Skin epidermis (tissue), 12 donors: ENCODE measurements at regions not wholly inside any gene's neighbourhood (a gene's known extent, or its start where the extent isn't known, plus 50 kb on each side); places are given as distances from the start of the nearest gene placed in this dataset.
A peak's percentile ranks its signal among the peaks of the same experiment; 100 is the strongest.

Experiments
- H3K27ac ChIP-seq, 21 experiments: fragments of 200-600 bp; sonication (generic) in 11 of 21; one replicate each; pipeline ENCODE4 v1.5.0; 2020; ENCODE audit warnings: mild to moderate bottlenecking in 3 of 21, inconsistent platforms in 2 of 21, moderate library complexity in 2 of 21
- H3K4me3 ChIP-seq, 7 experiments: fragments of 200-600 bp; sonication (generic) in 2 of 7; one replicate each; pipeline ENCODE4 v1.5.0; 2020; ENCODE audit warnings: inconsistent platforms in 2 of 7, mild to moderate bottlenecking in 2 of 7, moderate library complexity in 1 of 7

DNA sequence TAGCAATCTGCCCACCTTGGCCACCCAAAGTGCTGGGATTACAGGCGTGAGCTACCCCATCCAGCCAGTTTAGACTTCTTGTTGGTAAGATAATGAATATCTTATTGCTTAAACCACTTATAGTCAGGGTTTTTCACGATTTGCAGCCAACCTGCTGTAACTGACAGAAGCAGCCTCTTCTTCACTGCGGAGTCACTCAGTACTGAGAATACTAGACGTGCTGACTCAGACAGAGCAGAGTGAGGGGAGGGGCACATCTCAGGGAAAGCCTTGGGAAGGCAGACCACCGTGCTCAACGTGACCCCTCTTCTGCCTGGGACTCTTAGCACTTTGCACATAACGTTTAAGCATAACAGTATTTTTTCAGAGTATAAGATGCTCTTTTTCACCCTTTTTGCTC is 74.3 kb upstream of the ARHGEF7 start:
- Histone ChIP-seq H3K4me3 (no peak overlapping the region), H3K27ac (no peak overlapping the region)

GRCh38 chr13:111039735-111040134 is 75.4 kb upstream of the ARHGEF7 start:
- Histone ChIP-seq H3K4me3 (no peak overlapping the region), H3K27ac (no peak overlapping the region)

GRCh38 chr13:111038887-111039286 is 76.2 kb upstream of the ARHGEF7 start:
- no peak overlapping the region for H3K4me3 ChIP-seq
- no peak overlapping the region for H3K27ac ChIP-seq

- Histone ChIP-seq H3K4me3 (no peak overlapping the region), H3K27ac (no peak overlapping the region)
These were observed 77.2 kb upstream of the ARHGEF7 start for GRCh38 chr13:111037927-111038326.

DNA sequence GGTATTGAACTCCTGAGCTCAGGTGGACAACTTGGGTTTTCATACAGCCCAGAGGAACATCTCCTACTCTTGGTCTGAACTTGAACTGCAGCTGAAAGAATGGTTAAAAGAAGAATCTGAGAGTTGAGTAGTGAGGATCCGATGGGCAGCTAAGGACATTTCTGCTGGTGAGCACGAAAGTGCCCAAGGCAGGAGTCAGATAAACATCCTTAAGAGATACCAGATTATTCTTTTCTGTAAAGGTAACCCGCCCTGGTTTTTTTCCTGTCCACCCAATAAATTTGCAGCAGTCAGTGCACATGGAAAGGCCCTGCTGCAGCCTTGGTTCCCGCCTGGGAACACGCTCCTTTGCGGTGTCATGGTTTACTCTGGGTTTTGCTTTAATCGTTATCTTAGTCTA is 78.4 kb upstream of the ARHGEF7 start:
- no peak overlapping the region for H3K27ac ChIP-seq
- no peak overlapping the region for H3K4me3 ChIP-seq

DNA sequence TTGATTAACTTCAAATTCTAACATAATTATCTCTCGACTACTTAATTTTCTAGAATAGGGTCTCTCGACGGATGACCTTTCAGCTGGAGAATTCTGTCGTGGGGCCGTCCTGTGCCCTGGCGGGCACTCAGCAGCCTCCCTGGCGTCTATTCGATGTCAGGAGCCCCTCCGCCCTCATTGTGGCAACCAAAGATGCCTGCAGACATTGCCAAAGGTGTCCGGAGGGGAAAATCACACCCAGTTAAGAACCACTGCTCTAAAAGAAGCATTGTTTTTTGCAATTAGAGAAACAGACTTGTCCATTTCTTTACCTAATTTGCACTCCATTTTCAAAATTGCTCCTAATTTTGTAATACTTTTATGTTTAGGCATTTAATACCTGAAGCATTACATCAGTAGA is 79.2 kb upstream of the ARHGEF7 start:
- no peak overlapping the region for H3K27ac ChIP-seq
- no peak overlapping the region for H3K4me3 ChIP-seq

- Histone ChIP-seq H3K4me3 (no peak overlapping the region), H3K27ac (no peak overlapping the region)
These were observed 80.3 kb upstream of the ARHGEF7 start for GRCh38 chr13:111034811-111035210.

GRCh38 chr13:111033172-111034130 is 81.7 kb upstream of the ARHGEF7 start:
- Histone ChIP-seq H3K27ac (no peak overlapping the region), H3K4me3 (no peak overlapping the region)

DNA sequence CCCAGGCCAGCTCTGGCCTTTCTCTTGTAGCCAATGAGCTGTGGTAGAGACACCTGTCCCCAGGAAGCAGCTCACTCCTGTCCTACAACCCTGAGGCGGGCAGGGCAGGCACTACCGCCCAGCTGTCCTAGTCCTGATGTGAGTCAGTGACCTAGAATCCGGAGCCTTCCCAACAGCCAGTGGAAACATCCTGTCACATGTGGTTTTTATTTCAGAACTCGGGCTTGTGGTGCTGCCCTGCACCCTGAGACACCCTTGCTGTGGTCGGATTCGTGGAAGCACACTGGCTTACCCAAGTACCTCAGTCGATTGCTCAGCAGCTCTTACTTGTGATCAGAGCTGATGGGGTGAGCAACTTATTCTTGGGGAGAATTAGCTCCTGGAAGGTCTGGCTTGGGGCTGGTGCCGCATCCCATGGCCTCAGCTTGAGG is 83.6 kb upstream of the ARHGEF7 start:
- H3K27ac ChIP-seq, result peak overlapping the region in 5 of 21 experiments; percentile 20 to 60 (median 37)
- H3K4me3 ChIP-seq, result no peak overlapping the region

- H3K27ac ChIP-seq, result no peak overlapping the region
- no peak overlapping the region for H3K4me3 ChIP-seq
These were observed 85.0 kb upstream of the ARHGEF7 start for GRCh38 chr13:111029957-111030609.

DNA sequence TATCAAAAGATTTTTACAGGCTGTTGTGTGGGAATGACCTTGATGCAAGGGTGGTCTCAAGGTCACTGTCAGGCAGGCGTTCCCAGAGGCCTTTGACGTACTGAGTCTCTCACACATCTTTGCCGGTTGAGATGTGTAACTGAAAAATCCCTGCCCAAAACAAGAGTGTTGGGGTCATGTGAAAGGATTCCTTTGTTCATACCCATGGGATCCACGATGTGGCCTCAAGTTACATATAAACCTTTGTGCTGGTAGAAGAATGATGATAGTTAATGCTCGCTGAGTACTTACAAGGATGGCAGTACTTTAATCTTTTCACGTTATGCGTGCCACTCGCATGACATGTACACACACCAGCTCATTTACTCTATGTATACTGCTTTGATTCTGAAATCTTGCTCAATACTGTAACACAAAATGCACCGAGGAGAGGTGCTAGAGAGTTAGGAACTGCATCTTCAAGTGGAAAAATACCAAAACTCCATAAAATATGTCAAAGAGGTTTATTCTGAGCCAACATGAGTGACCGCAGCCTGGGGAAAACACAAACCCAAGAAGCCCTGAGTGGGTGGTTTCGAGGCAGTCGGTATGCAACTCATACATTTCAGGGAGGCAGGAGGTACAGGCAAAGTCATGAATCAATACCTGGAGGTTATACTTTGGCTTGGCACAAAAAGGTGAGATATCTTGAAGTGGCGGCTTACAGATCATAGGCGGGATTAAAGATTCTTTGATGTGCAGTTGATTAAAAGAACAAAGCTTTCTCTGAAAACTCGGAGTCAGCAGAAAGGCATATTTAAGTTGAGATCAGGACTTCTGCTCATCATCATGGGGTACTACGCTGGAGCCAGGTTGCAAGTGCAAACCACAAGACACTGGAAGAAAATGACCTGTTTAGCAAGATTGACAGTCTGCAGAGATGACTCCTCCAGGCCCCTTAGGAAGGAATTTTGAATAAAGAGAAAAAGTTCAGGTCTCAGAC is 87.4 kb upstream of the ARHGEF7 start:
- H3K4me3 ChIP-seq, result no peak overlapping the region
- H3K27ac ChIP-seq, result no peak overlapping the region

GRCh38 chr13:111025310-111025709 is 89.8 kb upstream of the ARHGEF7 start:
- Histone ChIP-seq H3K27ac (no peak overlapping the region), H3K4me3 (no peak overlapping the region)

- H3K4me3 ChIP-seq, result no peak overlapping the region
- H3K27ac ChIP-seq, result no peak overlapping the region
These were observed 92.2 kb upstream of the ARHGEF7 start for GRCh38 chr13:111022886-111023285.

GRCh38 chr13:111022241-111022640 is 92.9 kb upstream of the ARHGEF7 start:
- Histone ChIP-seq H3K27ac (no peak overlapping the region), H3K4me3 (no peak overlapping the region)

DNA sequence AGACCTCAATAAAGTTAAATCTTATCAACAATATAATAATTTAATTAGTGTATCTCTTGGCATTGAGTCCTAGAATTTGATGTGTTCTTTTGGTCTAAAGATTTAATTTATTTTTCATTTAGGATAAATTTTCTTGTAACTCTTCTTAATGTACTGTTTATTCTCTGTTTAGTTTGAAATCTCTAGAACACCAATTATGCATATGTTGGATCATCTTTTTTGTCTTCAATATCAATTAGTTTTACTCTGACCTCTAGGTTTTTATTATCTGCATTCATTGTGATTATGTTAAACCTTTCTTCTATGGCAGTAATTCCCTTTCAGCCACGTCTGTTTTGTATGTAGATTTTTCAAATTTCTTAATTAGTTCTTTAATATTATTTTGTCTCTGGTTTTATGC is 93.8 kb upstream of the ARHGEF7 start:
- H3K4me3 ChIP-seq, result no peak overlapping the region

GRCh38 chr13:111020546-111020945 is 94.6 kb upstream of the ARHGEF7 start:
- Histone ChIP-seq H3K4me3 (no peak overlapping the region), H3K27ac (no peak overlapping the region)

More for the DNA sequence above, 93.8 kb upstream of the ARHGEF7 start:
- H3K27ac ChIP-seq, result no peak overlapping the region

- Histone ChIP-seq H3K4me3 (no peak overlapping the region), H3K27ac (no peak overlapping the region)
These were observed 95.1 kb upstream of the ARHGEF7 start for GRCh38 chr13:111020021-111020420.

DNA sequence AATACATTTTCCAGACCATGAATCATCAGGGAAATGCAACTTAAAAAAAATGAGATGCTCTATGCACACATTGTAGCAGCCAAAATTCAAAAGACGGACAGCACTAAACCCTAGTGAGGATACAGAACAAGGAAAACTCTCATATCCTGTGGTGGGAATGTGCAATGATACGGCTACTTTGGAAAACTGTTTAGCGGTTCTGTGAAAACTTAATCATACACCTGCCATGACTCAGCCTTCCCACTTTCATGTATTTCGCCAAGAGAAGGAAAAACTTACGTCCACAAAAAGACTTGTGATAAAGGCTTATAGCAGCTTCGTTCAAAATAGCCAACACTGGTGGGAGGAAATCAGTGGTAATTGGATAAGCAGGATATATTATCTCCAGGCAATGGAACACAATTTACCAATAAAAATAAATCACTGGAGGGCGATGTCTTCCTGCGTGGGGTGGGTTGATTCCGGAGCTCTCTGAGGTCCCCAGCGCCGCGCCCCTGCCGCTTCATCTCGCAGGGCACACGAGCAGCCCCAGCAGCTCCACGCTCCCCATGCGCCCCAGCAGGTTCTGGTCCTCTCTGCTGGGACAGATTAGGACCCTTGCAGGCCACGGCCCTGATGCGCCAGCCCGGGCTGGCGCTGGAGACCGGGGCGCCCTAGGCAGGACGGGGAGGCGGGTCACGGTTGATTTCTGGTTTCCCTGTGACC is 97.2 kb upstream of the ARHGEF7 start:
- H3K4me3 ChIP-seq, result no peak overlapping the region

GRCh38 chr13:111013196-111013595 is 98.3 kb upstream of the ANKRD10 start:
- H3K4me3 ChIP-seq, result no peak overlapping the region
- H3K27ac ChIP-seq, result no peak overlapping the region

More for the DNA sequence above, 97.2 kb upstream of the ARHGEF7 start:
- no peak overlapping the region for H3K27ac ChIP-seq
